Left renal pelvis (tissue), 4 donors: ENCODE measurements at regions not wholly inside any gene's neighbourhood (a gene's known extent, or its start where the extent isn't known, plus 50 kb on each side); places are given as distances from the start of the nearest gene placed in this dataset.
A peak's percentile ranks its signal among the peaks of the same experiment; 100 is the strongest.

Source experiments
- DNase-seq, 4 donors: peaks; one replicate each; pipeline ENCODE4 v3.0.0-alpha.2; 2013; ENCODE audit warnings: low read depth in 4 of 4, low spot score in 3 of 4

- DNase-seq = no peak
These were observed 200.1 kb downstream of the GADD45G start for GRCh38 chr9:89804766-89805531.

GRCh38 chr9:89805571-89806292, 200.9 kb downstream of the GADD45G start:
- no peak for DNase-seq

- no peak for DNase-seq
These were observed 201.7 kb downstream of the GADD45G start for GRCh38 chr9:89806371-89807100.

- DNase-seq = no peak
These were observed 202.2 kb downstream of the GADD45G start for GRCh38 chr9:89807101-89807395.

GRCh38 chr9:89807682-89808075, 202.9 kb downstream of the GADD45G start:
- DNase-seq = no peak

- peak in 3 of 4 donors; percentile 36 to 72 (median 38) for DNase-seq
These were observed 203.4 kb downstream of the GADD45G start for GRCh38 chr9:89808076-89808755.

- no peak for DNase-seq
These were observed 204.0 kb downstream of the GADD45G start for GRCh38 chr9:89808756-89809181.

- DNase-seq = no peak
These were observed 205.6 kb downstream of the GADD45G start for GRCh38 chr9:89810431-89810830.

- no peak for DNase-seq
These were observed 206.5 kb downstream of the GADD45G start for GRCh38 chr9:89811356-89811755.

GRCh38 chr9:89811886-89812450, 207.2 kb downstream of the GADD45G start:
- no peak for DNase-seq

- DNase-seq = no peak
These were observed 207.9 kb downstream of the GADD45G start for GRCh38 chr9:89812556-89813181.

GRCh38 chr9:89813482-89813881, 208.7 kb downstream of the GADD45G start:
- no peak for DNase-seq

- DNase-seq = no peak
These were observed 209.7 kb downstream of the GADD45G start for GRCh38 chr9:89814340-89815040.

- no peak for DNase-seq
These were observed 210.5 kb downstream of the GADD45G start for GRCh38 chr9:89815061-89815902.

GRCh38 chr9:89815903-89816573, 211.2 kb downstream of the GADD45G start:
- no peak for DNase-seq

- DNase-seq = no peak
These were observed 212.5 kb downstream of the GADD45G start for GRCh38 chr9:89817151-89817950.

GRCh38 chr9:89820337-89820736, 215.5 kb downstream of the GADD45G start:
- DNase-seq = no peak
